Muscle of leg (tissue), 3 donors: ENCODE measurements at regions not wholly inside any gene's neighbourhood (a gene's known extent, or its start where the extent isn't known, plus 50 kb on each side); places are given as distances from the start of the nearest gene placed in this dataset.
A peak's percentile ranks its signal among the peaks of the same experiment; 100 is the strongest.
"Not testable (repeated sequence)": the region's sequence is repeated elsewhere in the genome, so short reads cannot be mapped to it uniquely, and the experiment has no call there.

Experiments
- DNase-seq: peaks from one replicate; pipeline ENCODE4 v3.0.0; 2013
- H3K27ac ChIP-seq: one replicate; pipeline ENCODE4 v1.5.1; 2013; ENCODE audit warnings: mild to moderate bottlenecking, low read length, control low read depth
- H3K27me3 ChIP-seq: one replicate; pipeline ENCODE4 v1.6.1; 2013; ENCODE audit warnings: low read length; ENCODE audit not compliant: control insufficient read depth, insufficient read depth
- H3K36me3 ChIP-seq: one replicate; pipeline ENCODE4 v1.6.1; 2013; ENCODE audit warnings: low read length; ENCODE audit not compliant: control insufficient read depth, insufficient read depth
- H3K4me1 ChIP-seq: one replicate; pipeline ENCODE4 v1.6.1; 2013; ENCODE audit warnings: low read length; ENCODE audit not compliant: control insufficient read depth, insufficient read depth
- H3K4me3 ChIP-seq: one replicate; pipeline ENCODE4 v1.5.1; 2013; ENCODE audit warnings: low read length, control low read depth
- H3K9me3 ChIP-seq: replicated peaks from 2 replicates; pipeline ENCODE4 v1.6.1; 2013; ENCODE audit warnings: low read depth, low read length; ENCODE audit not compliant: control insufficient read depth
- WGBS: methylation state at CpG from one replicate; pipeline ENCODE4 v1.1.5; 2013; ENCODE audit warnings: missing lambda C conversion rate; ENCODE audit not compliant: insufficient coverage; 5-methylcytosine and 5-hydroxymethylcytosine counted together

DNA sequence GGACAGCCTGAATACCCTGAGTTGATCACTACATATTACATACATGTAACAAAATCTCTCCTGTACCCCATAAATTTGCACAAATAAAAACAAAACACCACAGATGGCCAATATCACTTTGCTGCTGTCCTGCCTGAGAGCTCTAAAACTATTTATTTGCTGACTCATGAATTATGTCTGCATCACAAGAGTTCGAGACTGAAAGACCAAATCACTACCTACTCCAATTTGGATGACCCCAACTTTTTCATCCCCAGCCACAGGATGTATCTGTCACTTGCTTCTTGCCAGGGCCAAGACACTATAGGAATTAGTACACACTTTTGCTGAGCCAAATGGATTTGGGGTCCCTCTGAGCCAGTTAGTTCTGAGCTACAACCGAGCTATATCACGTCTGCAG lies 409.7 kb upstream of the NFE2L3 start:
- Histone ChIP-seq H3K36me3 (no peaks in the 10 kb centered on the region), H3K27ac (no peak overlapping the region), H3K4me1 (no peaks in the 10 kb centered on the region), H3K4me3 (no peak overlapping the region), H3K9me3 (no peaks in the 10 kb centered on the region), H3K27me3 (no peaks in the 10 kb centered on the region)
- DNase-seq: no peak
- WGBS: 48% methylated on average over 3 of the region's 3 CpGs

DNA sequence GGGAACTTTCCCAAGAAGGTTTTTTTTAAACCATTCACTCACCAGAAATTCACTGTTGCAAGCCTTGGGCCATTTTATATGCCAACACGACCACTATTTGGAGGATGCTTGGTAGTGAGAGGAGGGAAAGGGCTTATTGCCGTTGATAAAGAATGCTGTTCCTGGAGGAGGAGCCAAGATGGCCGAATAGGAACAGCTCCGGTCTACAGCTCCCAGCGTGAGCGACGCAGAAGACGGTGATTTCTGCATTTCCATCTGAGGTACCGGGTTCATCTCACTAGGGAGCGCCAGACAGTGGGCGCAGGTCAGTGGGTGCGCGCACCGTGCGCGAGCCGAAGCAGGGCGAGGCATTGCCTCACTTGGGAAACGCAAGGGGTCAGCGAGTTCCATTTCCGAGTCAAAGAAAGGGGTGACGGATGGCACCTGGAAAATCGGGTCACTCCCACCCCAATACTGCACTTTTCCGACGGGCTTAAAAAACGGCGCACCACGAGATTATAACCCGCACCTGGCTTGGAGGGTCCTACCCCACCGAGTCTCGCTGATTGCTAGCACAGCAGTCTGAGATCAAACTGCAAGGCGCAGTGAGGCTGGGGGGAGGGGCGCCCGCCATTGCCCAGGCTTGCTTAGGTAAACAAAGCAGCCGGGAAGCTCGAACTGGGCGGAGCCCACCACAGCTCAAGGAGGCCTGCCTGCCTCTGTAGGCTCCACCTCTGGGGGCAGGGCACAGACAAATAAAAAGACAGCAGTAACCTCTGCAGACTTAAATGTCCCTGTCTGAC lies 408.1 kb upstream of the NFE2L3 start:
- H3K36me3 ChIP-seq, H3K9me3 ChIP-seq, H3K4me3 ChIP-seq, H3K27me3 ChIP-seq, DNase-seq, H3K27ac ChIP-seq, H3K4me1 ChIP-seq: not testable (repeated sequence)
- 100% methylated on average over 1 of the region's 37 CpGs for WGBS

- Histone ChIP-seq H3K4me1 (peaks cover 17% of the 10 kb centered on the region), H3K27ac (peak overlapping the region; percentile 68), H3K27me3 (no peaks in the 10 kb centered on the region), H3K36me3 (no peaks in the 10 kb centered on the region), H3K4me3 (no peak overlapping the region), H3K9me3 (no peaks in the 10 kb centered on the region)
- peak; percentile 80 for DNase-seq
- 61% methylated on average over 4 of the region's 14 CpGs for WGBS
Measured at GRCh38 chr7:25750744-25751508, 401.1 kb upstream of the NFE2L3 start.

DNA sequence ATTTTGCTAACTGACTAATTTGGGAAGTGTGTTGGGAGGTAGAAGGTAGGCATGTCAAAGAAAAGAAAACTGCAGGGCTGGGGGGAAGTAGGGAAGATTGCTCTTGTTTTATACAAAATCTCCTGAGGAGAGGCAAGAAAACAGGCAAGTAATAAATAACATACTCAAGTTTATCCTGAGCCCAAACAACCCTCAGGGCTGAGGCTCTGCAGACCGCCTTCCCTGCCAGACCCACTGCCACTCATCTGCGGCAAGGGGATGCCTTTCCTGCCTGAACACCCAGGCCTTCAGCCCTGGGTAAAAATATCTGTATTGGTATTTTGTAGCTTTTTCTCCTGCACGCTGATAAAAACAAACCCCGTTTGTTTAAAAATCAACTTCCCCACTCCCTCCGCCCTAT lies 399.8 kb upstream of the NFE2L3 start:
- no peaks in the 10 kb centered on the region for H3K36me3 ChIP-seq
- DNase-seq: no peak
- no peaks in the 10 kb centered on the region for H3K9me3 ChIP-seq
- H3K4me1 ChIP-seq: peaks cover 17% of the 10 kb centered on the region
- no CpG with 5 or more reads among the region's 5 CpGs for WGBS
- no peaks in the 10 kb centered on the region for H3K27me3 ChIP-seq
- H3K27ac ChIP-seq: peak overlapping the region; percentile 68
- H3K4me3 ChIP-seq: no peak overlapping the region

GRCh38 chr7:25752967-25753791 lies 398.8 kb upstream of the NFE2L3 start:
- no peaks in the 10 kb centered on the region for H3K27me3 ChIP-seq
- no peak overlapping the region for H3K4me3 ChIP-seq
- H3K27ac ChIP-seq: peak overlapping the region; percentile 64
- peak; percentile 49 for DNase-seq
- H3K9me3 ChIP-seq: no peaks in the 10 kb centered on the region
- 82% methylated on average over 3 of the region's 16 CpGs for WGBS
- no peaks in the 10 kb centered on the region for H3K36me3 ChIP-seq
- H3K4me1 ChIP-seq: peaks cover 17% of the 10 kb centered on the region

DNA sequence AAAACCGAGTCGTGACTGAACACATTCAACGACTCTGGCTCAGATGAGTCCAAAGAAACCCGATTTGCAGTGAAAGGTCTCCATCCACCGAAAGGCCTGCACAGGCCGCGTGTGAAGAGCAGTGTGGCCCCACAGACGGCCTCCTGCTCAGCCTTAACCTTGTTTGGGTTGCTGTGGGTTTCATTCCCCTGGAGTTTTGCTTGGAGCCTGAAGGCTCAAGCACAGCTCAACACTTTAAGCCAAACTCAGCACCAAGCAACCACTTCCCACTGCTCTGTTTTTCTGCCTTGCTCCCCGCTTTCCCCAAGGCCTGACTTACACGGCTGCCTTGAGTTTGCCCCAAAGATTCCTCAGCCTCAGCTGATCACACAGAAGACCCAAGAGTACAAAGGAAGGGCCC lies 398.2 kb upstream of the NFE2L3 start:
- Histone ChIP-seq H3K36me3 (no peaks in the 10 kb centered on the region), H3K27ac (peak overlapping the region; percentile 64), H3K27me3 (no peaks in the 10 kb centered on the region), H3K9me3 (no peaks in the 10 kb centered on the region), H3K4me1 (peaks cover 17% of the 10 kb centered on the region), H3K4me3 (no peak overlapping the region)
- 67% methylated on average over 3 of the region's 10 CpGs for WGBS
- no peak for DNase-seq

DNA sequence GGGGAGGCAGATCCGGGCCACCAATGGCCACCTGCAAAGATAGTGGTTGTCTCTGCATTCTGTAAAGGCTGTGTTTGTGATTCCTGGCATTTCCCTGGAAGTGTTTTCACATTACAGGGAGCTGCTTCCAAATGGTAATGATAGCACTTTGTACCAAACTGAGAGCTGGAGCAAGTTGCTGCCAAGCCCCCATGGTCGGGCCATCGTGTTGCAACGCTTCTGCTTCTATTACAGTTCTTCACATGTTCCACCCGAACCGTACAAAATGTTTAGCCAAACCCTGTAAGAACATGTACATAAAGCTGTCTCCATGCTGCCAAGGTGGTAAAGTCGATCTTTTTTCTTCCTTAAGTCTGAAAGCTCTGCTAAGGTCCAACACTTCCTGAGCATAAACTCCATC lies 397.7 kb upstream of the NFE2L3 start:
- WGBS: 67% methylated on average over 6 of the region's 7 CpGs
- H3K36me3 ChIP-seq: no peaks in the 10 kb centered on the region
- no peak for DNase-seq
- no peak overlapping the region for H3K4me3 ChIP-seq
- no peaks in the 10 kb centered on the region for H3K27me3 ChIP-seq
- peaks cover 17% of the 10 kb centered on the region for H3K4me1 ChIP-seq
- H3K27ac ChIP-seq: no peak overlapping the region
- no peaks in the 10 kb centered on the region for H3K9me3 ChIP-seq

DNA sequence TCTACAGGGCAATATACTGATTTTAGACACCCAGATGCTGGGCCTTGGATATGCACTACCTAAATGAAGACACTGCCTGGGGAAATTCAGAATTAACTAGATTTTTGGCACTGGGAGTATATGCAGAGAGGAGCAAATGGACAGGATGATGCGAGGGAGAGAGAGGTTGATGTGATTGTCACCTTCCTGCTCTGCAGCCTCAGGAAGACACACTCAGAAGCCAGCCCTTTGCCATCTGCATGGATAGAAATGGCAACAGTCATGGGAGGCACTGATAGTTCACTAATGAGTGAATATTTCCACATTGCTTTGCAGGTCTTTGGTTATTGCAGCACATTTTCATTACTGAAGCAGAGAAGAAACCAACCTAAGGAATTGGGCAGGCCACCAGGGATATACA lies 397.2 kb upstream of the NFE2L3 start:
- H3K4me3 ChIP-seq: no peak overlapping the region
- peaks cover 18% of the 10 kb centered on the region for H3K4me1 ChIP-seq
- 89% methylated on average over 1 of the region's 1 CpG for WGBS
- no peaks in the 10 kb centered on the region for H3K9me3 ChIP-seq
- DNase-seq: no peak
- H3K27ac ChIP-seq: no peak overlapping the region
- H3K36me3 ChIP-seq: no peaks in the 10 kb centered on the region
- H3K27me3 ChIP-seq: no peaks in the 10 kb centered on the region

GRCh38 chr7:25756601-25757000 lies 395.4 kb upstream of the NFE2L3 start:
- H3K4me1 ChIP-seq: peaks cover 19% of the 10 kb centered on the region
- H3K36me3 ChIP-seq: no peaks in the 10 kb centered on the region
- H3K4me3 ChIP-seq: no peak overlapping the region
- no peak for DNase-seq
- H3K9me3 ChIP-seq: no peaks in the 10 kb centered on the region
- no peaks in the 10 kb centered on the region for H3K27me3 ChIP-seq
- no peak overlapping the region for H3K27ac ChIP-seq

DNA sequence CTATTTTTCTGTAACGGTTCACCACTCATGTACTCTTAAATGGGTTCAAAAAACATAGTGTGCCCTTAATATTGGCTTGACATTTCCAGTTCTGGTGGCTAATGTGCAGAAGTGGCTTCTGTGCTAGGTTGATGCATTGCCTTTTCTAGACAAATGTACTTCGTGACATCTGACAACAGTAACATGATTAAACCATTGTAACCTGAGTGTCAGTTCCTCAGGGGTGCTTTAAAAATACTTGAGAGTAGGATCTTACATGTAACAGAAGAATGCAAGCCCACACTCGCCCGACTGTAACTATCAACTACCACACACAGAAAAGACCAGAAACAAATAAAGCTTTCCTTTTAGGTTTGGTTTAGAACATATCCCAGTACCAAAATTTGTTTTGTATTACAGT lies 393.4 kb upstream of the NFE2L3 start:
- peaks cover 13% of the 10 kb centered on the region for H3K4me1 ChIP-seq
- WGBS: no CpG with 5 or more reads among the region's 4 CpGs
- H3K36me3 ChIP-seq: no peaks in the 10 kb centered on the region
- H3K9me3 ChIP-seq: no peaks in the 10 kb centered on the region
- no peak overlapping the region for H3K4me3 ChIP-seq
- DNase-seq: no peak
- H3K27me3 ChIP-seq: no peaks in the 10 kb centered on the region
- no peak overlapping the region for H3K27ac ChIP-seq
